Bronchial epithelial cell (primary cell): ENCODE measurements at regions not wholly inside any gene's neighbourhood (a gene's known extent, or its start where the extent isn't known, plus 50 kb on each side); places are given as distances from the start of the nearest gene placed in this dataset.

ENCODE experiments used
- DNase-seq: peaks from one replicate; pipeline ENCODE4 v3.0.0-alpha.2; 2010; ENCODE audit warnings: low read depth
- FAIRE-seq: peaks from 2 replicates; lab custom pipeline; 2011; peaks lifted over from hg19 to GRCh38; lab: Jason Lieb, UNC
- H3K27me3 ChIP-seq: 2 replicates; pipeline ENCODE4 v1.5.1; 2011; ENCODE audit warnings: low read length; ENCODE audit not compliant: control insufficient read depth, insufficient read depth
- H3K36me3 ChIP-seq: 2 replicates; pipeline ENCODE4 v1.5.1; 2011; ENCODE audit warnings: low read length; ENCODE audit not compliant: control insufficient read depth, insufficient read depth
- H3K4me3 ChIP-seq: 2 replicates; pipeline ENCODE4 v1.5.1; 2011; ENCODE audit warnings: mild to moderate bottlenecking, low read depth, low read length, control low read depth
- CTCF ChIP-seq: IDR thresholded peaks from 2 replicates; pipeline ENCODE4 v1.5.1; 2011; ENCODE audit warnings: mild to moderate bottlenecking, moderate library complexity, low read length, control low read depth, inconsistent platforms; ENCODE audit not compliant: insufficient read depth, severe bottlenecking

GRCh38 chr11:114774599-114775361 lies 96.5 kb downstream of the NXPE2 start:
- Histone ChIP-seq H3K27me3 (no peaks in the 10 kb centered on the region), H3K4me3 (no peak overlapping the region), H3K36me3 (no peaks in the 10 kb centered on the region)
- DNase-seq: peak; percentile 12
- peak; percentile 33 for TF ChIP-seq CTCF
- FAIRE-seq: no peak

GRCh38 chr11:114775875-114776621 lies 97.7 kb downstream of the NXPE2 start:
- FAIRE-seq: no peak

GRCh38 chr11:114776956-114777355 lies 98.6 kb downstream of the NXPE2 start:
- TF ChIP-seq CTCF: no peak
- DNase-seq (no peak), FAIRE-seq (no peak)
- no peak overlapping the region for H3K4me3 ChIP-seq
- H3K27me3 ChIP-seq: no peaks in the 10 kb centered on the region
- no peaks in the 10 kb centered on the region for H3K36me3 ChIP-seq

More at GRCh38 chr11:114775875-114776621, 97.7 kb downstream of the NXPE2 start:
- TF ChIP-seq CTCF: no peak
- no peak overlapping the region for H3K4me3 ChIP-seq
- H3K36me3 ChIP-seq: no peaks in the 10 kb centered on the region
- DNase-seq: no peak
- H3K27me3 ChIP-seq: no peaks in the 10 kb centered on the region

GRCh38 chr11:114779189-114779588 lies 100.9 kb downstream of the NXPE2 start:
- Histone ChIP-seq H3K36me3 (no peaks in the 10 kb centered on the region), H3K4me3 (no peak overlapping the region), H3K27me3 (no peaks in the 10 kb centered on the region)
- no peak for TF ChIP-seq CTCF
- FAIRE-seq: no peak
- no peak for DNase-seq

- H3K36me3 ChIP-seq: no peaks in the 10 kb centered on the region
- no peaks in the 10 kb centered on the region for H3K27me3 ChIP-seq
- no peak for TF ChIP-seq CTCF
- no peak for DNase-seq
- no peak for FAIRE-seq
- H3K4me3 ChIP-seq: no peak overlapping the region
Measured at GRCh38 chr11:114782650-114783310, 104.5 kb downstream of the NXPE2 start.
